HT1080 (cell line): ENCODE measurements at regions not wholly inside any gene's neighbourhood (a gene's known extent, or its start where the extent isn't known, plus 50 kb on each side); places are given as distances from the start of the nearest gene placed in this dataset.

Experiments used
- DNase-seq: peaks from one replicate; pipeline ENCODE4 v3.0.0-alpha.2; 2015; ENCODE audit warnings: low read depth

GRCh38 chr17:77361986-77362620 is 221.3 kb downstream of the SEC14L1 start:
- DNase-seq: no peak

DNA sequence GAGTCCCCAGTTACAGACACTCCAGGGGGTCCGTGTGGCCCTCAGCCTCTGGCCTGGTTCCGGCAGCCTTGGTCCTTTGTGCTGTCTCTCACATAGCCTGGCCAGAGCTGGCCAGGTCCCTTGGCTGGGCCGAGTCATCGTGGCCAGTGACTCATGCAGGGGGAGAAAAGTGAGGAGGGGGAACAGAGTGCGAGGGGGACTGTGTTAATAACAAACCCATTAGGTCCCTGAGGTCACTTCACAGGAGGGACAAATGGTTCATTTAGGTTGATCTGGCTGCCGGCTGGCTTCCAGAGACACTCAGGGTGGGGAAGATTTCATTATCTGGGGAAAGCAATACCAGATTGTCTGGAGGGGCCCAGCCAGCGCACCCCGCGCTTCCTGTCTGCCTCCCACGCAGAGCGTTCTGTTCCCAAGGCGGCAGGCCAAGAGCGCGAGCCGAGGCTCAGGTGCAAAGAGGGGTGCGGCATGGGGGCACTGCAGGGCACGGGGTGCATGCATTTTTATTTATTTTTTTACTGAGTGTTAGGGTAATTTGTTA is 223.1 kb downstream of the SEC14L1 start:
- no peak for DNase-seq

DNA sequence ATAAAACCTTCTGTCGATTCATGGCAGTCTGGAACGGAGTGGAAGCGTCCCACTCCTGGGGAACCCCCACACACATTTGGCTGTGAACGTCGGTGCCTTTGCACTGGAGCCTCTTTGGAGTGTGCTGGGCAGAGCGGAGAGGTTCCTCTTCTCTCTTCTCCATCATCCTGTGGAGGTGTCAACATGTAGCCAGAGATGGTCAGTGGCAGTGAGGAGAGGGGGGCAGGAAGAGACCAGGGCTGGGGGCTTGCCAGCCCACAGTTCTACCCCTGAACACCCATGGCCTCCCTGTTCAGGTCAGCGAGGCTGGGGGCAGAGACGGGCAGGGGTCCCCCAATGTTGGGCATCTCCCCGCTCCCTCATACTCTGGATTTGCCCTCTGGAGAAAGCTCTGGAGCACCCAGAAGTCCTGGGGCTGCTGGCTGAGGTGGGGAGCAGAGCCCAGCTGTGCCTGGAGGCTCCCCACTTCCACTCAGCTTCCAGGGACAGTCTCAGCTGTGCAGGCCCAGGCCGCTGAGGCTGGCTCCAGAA is 223.7 kb downstream of the SEC14L1 start:
- DNase-seq: no peak

DNA sequence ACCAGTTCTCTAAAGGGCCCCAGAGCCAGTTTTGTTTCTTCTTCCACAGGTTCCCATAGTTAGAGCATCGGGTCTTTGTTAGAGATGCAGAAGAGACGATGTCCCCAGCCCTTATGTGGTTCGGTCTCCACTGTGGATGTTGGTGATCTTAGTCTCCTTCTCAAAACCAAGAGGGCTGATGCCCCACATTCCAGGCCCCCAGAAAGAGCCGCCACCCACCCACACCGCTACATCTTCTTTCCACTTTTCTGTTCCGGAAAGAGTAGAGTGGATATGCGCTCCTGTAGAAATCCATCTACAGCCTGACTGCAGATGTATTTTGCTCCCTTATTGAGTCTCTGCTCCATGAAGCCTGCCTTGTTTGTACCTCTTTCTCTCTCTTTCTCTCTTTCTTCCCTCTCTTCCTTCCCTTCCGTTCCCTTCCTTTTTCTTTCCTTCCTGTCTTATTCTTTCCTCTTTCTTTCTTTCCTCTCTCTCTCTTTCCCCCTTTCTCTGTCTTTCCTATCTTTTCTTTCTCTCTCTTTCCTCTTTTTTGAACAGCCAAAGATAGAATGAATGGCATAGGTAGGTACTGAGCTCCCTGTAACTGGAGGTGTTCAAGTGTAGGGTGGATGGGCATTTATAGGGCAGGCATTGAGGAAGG is 224.3 kb downstream of the SEC14L1 start:
- DNase-seq: no peak

GRCh38 chr17:77365584-77366186 is 224.9 kb downstream of the SEC14L1 start:
- DNase-seq: peak; percentile 85

DNA sequence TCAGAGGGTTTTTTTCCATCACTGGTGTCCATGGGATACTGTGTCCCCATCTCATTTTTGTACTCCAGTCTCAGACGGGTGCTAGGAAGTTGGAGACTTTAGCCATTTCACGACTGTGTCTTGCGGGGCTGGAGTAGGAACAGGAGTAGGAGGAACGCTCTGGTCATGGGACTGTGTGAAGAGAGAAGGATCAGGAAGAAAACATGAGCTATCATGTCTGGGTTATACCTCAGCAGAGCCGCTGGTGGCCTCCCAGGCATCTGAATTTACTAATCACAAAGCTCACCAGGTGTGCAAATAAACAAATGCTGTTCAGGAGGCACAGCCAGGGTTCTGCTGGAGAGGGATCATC is 225.4 kb downstream of the SEC14L1 start:
- DNase-seq: no peak

GRCh38 chr17:77366558-77367245 is 225.9 kb downstream of the SEC14L1 start:
- no peak for DNase-seq

- no peak for DNase-seq
Measured at GRCh38 chr17:77369544-77369971, 228.8 kb downstream of the SEC14L1 start.

GRCh38 chr17:77370586-77370985 is 229.8 kb downstream of the SEC14L1 start:
- no peak for DNase-seq

- DNase-seq: no peak
Measured at GRCh38 chr17:77371117-77371887, 230.5 kb downstream of the SEC14L1 start.

GRCh38 chr17:77371888-77372443 is 231.2 kb downstream of the SEC14L1 start:
- DNase-seq: no peak

GRCh38 chr17:77372444-77373298 is 231.9 kb downstream of the SEC14L1 start:
- DNase-seq: no peak

GRCh38 chr17:77373299-77374169 is 232.8 kb downstream of the SEC14L1 start:
- no peak for DNase-seq

DNA sequence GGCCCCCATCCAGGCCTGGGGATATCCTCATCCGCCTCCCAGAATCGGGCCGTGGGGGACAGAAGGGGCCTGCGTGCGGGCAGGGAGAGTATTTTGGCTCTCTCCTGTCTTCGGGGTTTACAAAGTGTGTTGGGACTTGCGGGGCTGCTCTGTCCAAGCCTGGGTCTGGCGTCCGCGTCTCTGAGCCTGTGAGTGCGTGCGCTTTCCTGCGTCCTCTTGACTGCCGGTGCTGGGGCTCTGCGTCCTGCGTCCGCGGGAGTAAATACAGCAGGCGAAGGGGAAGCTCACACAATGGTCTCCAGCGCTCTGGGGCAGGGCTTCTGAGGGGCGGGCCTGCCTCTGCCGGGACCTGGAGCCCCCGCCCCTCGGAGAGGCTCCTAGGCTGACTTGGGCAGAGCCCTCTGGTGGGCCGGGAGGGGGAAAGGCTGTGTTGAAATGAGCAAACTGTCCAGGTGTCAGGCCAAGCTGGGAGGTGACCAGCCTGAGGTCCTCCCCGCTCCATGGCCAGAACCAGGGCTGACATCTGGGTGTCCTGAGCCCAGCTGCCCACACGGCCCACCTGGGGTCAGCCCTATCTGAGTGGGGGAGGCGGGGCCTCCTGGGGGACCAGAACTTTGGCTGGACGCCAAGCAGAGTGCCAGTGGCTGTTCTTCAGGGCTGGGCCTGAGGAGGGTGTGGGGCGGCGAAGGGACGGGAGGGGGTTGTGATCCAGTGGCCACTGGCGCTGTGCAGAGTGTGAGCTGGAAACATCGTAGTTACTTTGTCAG is 233.6 kb downstream of the SEC14L1 start:
- DNase-seq: no peak

DNA sequence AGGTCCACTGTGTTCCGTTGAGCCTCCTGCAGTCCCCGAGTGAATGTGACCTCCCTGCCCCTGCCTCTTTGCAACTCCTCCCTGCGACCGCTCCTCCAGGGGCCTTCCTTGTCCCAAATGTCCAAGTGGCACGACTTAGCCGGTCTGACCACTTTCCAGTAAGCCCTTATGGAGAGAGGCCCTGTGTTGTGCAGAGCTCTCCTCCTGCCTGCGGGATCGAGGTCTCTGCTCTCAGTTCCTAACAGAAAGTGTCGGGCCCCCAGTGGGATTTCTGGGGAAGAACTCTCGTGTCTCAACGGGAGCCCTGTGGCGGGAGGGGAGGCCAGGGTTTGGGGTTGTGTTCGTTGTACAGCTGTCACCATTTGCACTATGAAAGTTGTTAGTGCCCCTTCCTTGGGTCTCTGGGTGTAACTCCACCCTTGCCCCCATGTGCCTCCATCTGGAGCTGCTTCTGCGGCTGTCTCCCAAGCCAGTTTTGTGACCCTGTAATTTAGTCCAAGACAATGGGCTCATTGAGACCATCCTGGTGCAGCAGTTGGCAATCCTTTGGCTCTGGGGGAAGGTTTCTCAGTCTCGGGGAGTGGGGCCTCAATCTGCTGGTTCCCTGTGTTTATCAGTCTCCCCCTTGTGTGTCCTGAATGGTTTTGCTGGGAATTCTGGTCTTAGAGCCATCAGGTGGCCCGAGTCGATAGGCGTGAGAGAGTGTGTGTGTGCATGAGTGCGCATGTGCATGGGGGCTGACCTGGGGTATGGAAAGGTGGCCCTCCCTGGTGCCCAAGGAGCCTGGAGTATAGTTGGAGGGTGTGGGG is 234.5 kb downstream of the SEC14L1 start:
- DNase-seq: no peak

- peak; percentile 51 for DNase-seq
Measured at GRCh38 chr17:77375917-77376651, 235.3 kb downstream of the SEC14L1 start.
